HG03097 (cell line): ENCODE measurements at regions not wholly inside any gene's neighbourhood (a gene's known extent, or its start where the extent isn't known, plus 50 kb on each side); places are given as distances from the start of the nearest gene placed in this dataset.

ENCODE experiments used
- ATAC-seq: cut with Tn5 transposase; IDR thresholded peaks from one replicate; pipeline ENCODE4 v1.9.1; 2021; ENCODE audit not compliant: unreplicated experiment, low FRiP score

- no peak for ATAC-seq
These were observed 502.3 kb upstream of the ZMIZ1 start for GRCh38 chr10:78566284-78567111.

- ATAC-seq: no peak
These were observed 500.9 kb upstream of the ZMIZ1 start for GRCh38 chr10:78567680-78568455.

GRCh38 chr10:78568620-78569019 is 500.1 kb upstream of the ZMIZ1 start:
- no peak for ATAC-seq

- ATAC-seq: no peak
These were observed 498.0 kb upstream of the ZMIZ1 start for GRCh38 chr10:78570633-78571235.

GRCh38 chr10:78571286-78571685 is 497.5 kb upstream of the ZMIZ1 start:
- no peak for ATAC-seq

GRCh38 chr10:78571891-78572290 is 496.9 kb upstream of the ZMIZ1 start:
- no peak for ATAC-seq

GRCh38 chr10:78572565-78572964 is 496.2 kb upstream of the ZMIZ1 start:
- ATAC-seq: no peak

GRCh38 chr10:78574547-78574946 is 494.2 kb upstream of the ZMIZ1 start:
- ATAC-seq: no peak

- no peak for ATAC-seq
These were observed 493.4 kb upstream of the ZMIZ1 start for GRCh38 chr10:78575400-78575799.

GRCh38 chr10:78576276-78576675 is 492.5 kb upstream of the ZMIZ1 start:
- ATAC-seq: no peak

- ATAC-seq: no peak
These were observed 491.1 kb upstream of the ZMIZ1 start for GRCh38 chr10:78577712-78578111.

GRCh38 chr10:78578929-78579328 is 489.8 kb upstream of the ZMIZ1 start:
- no peak for ATAC-seq

- ATAC-seq: no peak
These were observed 489.2 kb upstream of the ZMIZ1 start for GRCh38 chr10:78579576-78579975.

- no peak for ATAC-seq
These were observed 488.8 kb upstream of the ZMIZ1 start for GRCh38 chr10:78579995-78580394.

GRCh38 chr10:78581133-78581694 is 487.6 kb upstream of the ZMIZ1 start:
- no peak for ATAC-seq

GRCh38 chr10:78582540-78582939 is 486.2 kb upstream of the ZMIZ1 start:
- ATAC-seq: no peak

GRCh38 chr10:78584266-78584665 is 484.5 kb upstream of the ZMIZ1 start:
- ATAC-seq: no peak

- ATAC-seq: no peak
These were observed 484.1 kb upstream of the ZMIZ1 start for GRCh38 chr10:78584681-78585080.

- no peak for ATAC-seq
These were observed 482.8 kb upstream of the ZMIZ1 start for GRCh38 chr10:78585952-78586351.

GRCh38 chr10:78588194-78588811 is 480.5 kb upstream of the ZMIZ1 start:
- no peak for ATAC-seq

GRCh38 chr10:78589687-78590086 is 479.1 kb upstream of the ZMIZ1 start:
- no peak for ATAC-seq
